B cell (primary cell): ENCODE measurements at regions not wholly inside any gene's neighbourhood (a gene's known extent, or its start where the extent isn't known, plus 50 kb on each side); places are given as distances from the start of the nearest gene placed in this dataset.

ENCODE experiments used
- ATAC-seq: fragments of 200-7000 bp; cut with Tn5 transposase; one replicate; pipeline ENCODE4 v1.10.0; 2021; ENCODE audit warnings: low read depth, mild to moderate bottlenecking, moderate number of reproducible peaks, moderate library complexity
- CTCF ChIA-PET: fragments of 350-600 bp; sonication (Branson Sonifier 250); formaldehyde crosslinking; loops from one replicate; lab custom pipeline; 2021; ENCODE audit warnings: antibody characterized with exemption, inconsistent platforms; lab: Charles Lee
- POLR2A ChIA-PET: fragments of 350-600 bp; sonication (Branson Sonifier 250); formaldehyde crosslinking; loops from one replicate; lab custom pipeline; 2021; ENCODE audit warnings: antibody characterized with exemption; lab: Charles Lee
- DNase-seq: peaks from one replicate; pipeline ENCODE4 v3.0.0; 2013
- H2AFZ ChIP-seq: 2 replicates; pipeline ENCODE4 v1.6.1; 2012; ENCODE audit warnings: mild to moderate bottlenecking, low read depth, low read length; ENCODE audit not compliant: insufficient read depth, poor library complexity, severe bottlenecking
- H3K27ac ChIP-seq, 2 donors: 1 replicate in 1 of 2; 2 replicates in 1 of 2; pipeline ENCODE4 v1.5.1; 2012 to 2013; ENCODE audit warnings: low read length in 2 of 2, mild to moderate bottlenecking in 2 of 2, moderate library complexity in 1 of 2
- H3K27me3 ChIP-seq, 4 experiments: fragments of 200-600 bp in 1 of 4; sonication (generic) in 1 of 4; replicated peaks in 1 of 4; 1 replicate in 2 of 4; 2 replicates in 2 of 4; pipeline versions ENCODE4 v1.6.1 to v1.7.0; 2013 to 2016; ENCODE audit warnings: low read length in 3 of 4, mild to moderate bottlenecking in 2 of 4, mixed read lengths in 1 of 4, moderate library complexity in 1 of 4; ENCODE audit not compliant: insufficient read depth in 4 of 4, control insufficient read depth in 3 of 4; ENCODE audit errors: control extremely low read depth in 1 of 4
- H3K36me3 ChIP-seq, 2 experiments: replicated peaks in 1 of 2; 1 replicate in 1 of 2; 2 replicates in 1 of 2; pipeline versions ENCODE4 v1.6.1 to v1.7.1; 2013; ENCODE audit warnings: low read length in 1 of 2; ENCODE audit not compliant: insufficient read depth in 2 of 2, control insufficient read depth in 1 of 2; ENCODE audit errors: control extremely low read depth in 1 of 2, extremely low read depth in 1 of 2
- H3K4me1 ChIP-seq, 2 donors: fragments of 200-600 bp in 1 of 2; sonication (generic) in 1 of 2; 1 replicate in 1 of 2; 2 replicates in 1 of 2; pipeline versions ENCODE4 v1.5.1 to v1.6.1; 2013 to 2017; ENCODE audit warnings: low read length in 2 of 2; ENCODE audit not compliant: control insufficient read depth in 2 of 2, insufficient read depth in 2 of 2
- H3K4me2 ChIP-seq: replicated peaks from 2 replicates; pipeline ENCODE3; 2012; ENCODE audit warnings: mild to moderate bottlenecking, low read depth, low read length; ENCODE audit not compliant: poor library complexity, severe bottlenecking
- H3K4me3 ChIP-seq, 5 experiments: fragments of 200-600 bp in 1 of 5; sonication (generic) in 1 of 5; 1 replicate in 3 of 5; 2 replicates in 2 of 5; pipeline versions ENCODE4 v1.5.1 to v1.7.0; 2011 to 2016; ENCODE audit warnings: low read length in 4 of 5, mild to moderate bottlenecking in 4 of 5, low read depth in 2 of 5, control low read depth in 1 of 5, moderate library complexity in 1 of 5; ENCODE audit not compliant: insufficient read depth in 1 of 5; ENCODE audit errors: control extremely low read depth in 1 of 5, extremely low read depth in 1 of 5
- H3K79me2 ChIP-seq: fragments of 200-600 bp; sonication (generic); one replicate; pipeline ENCODE4 v1.6.0; 2016; ENCODE audit warnings: low read length; ENCODE audit not compliant: control insufficient read depth, insufficient read depth
- H3K9ac ChIP-seq: fragments of 200-600 bp; sonication (generic); 2 replicates; pipeline ENCODE4 v1.6.1; 2017; ENCODE audit warnings: mild to moderate bottlenecking, low read length, moderate library complexity
- H3K9me3 ChIP-seq, 3 donors: one replicate each; pipeline versions ENCODE4 v1.6.1 to v1.7.1; 2013; ENCODE audit warnings: low read length in 2 of 3; ENCODE audit not compliant: control insufficient read depth in 2 of 3, insufficient read depth in 1 of 3; ENCODE audit errors: control extremely low read depth in 1 of 3
- H4K20me1 ChIP-seq: 2 replicates; pipeline ENCODE4 v1.6.0; 2012; ENCODE audit warnings: mild to moderate bottlenecking, low read length; ENCODE audit not compliant: insufficient read depth, control insufficient read depth, poor library complexity, severe bottlenecking
- H3K27ac Mint-ChIP-seq: one replicate; pipeline ENCODE4 v1.8.0; 2021; ENCODE audit warnings: mixed read lengths
- H3K27me3 Mint-ChIP-seq: one replicate; pipeline ENCODE4 v1.8.0; 2021; ENCODE audit warnings: mixed read lengths
- H3K4me1 Mint-ChIP-seq: one replicate; pipeline ENCODE4 v1.8.0; 2021; ENCODE audit warnings: mixed read lengths
- H3K4me3 Mint-ChIP-seq: one replicate; pipeline ENCODE4 v1.8.0; 2021; ENCODE audit warnings: mixed read lengths
- H3K9me3 Mint-ChIP-seq: one replicate; pipeline ENCODE4 v1.8.0; 2022; ENCODE audit warnings: mixed read lengths; ENCODE audit not compliant: insufficient read depth
- EZH2 ChIP-seq: IDR thresholded peaks from 2 replicates; pipeline ENCODE4 v1.6.1; 2012; ENCODE audit warnings: borderline replicate concordance, low read depth, mild to moderate bottlenecking, moderate library complexity, low read length; ENCODE audit not compliant: insufficient read depth, poor library complexity, severe bottlenecking
- WGBS: methylation state at CpG from one replicate; pipeline ENCODE4 v1.1.5; 2013; ENCODE audit warnings: missing lambda C conversion rate; ENCODE audit not compliant: insufficient coverage; 5-methylcytosine and 5-hydroxymethylcytosine counted together
- intact Hi-C: fragments of 100-400 bp; cut with micrococcal nuclease; formaldehyde crosslinking; loops from one replicate; pipeline ENCODE4 v1.10.0; 2022
- TF ChIP-seq, protein P1 (sequence below): fragments of 200-600 bp; IDR thresholded peaks from one replicate; pipeline ENCODE4 v1.8.0; 2022; ENCODE audit warnings: antibody characterized with exemption, mild to moderate bottlenecking

DNA sequence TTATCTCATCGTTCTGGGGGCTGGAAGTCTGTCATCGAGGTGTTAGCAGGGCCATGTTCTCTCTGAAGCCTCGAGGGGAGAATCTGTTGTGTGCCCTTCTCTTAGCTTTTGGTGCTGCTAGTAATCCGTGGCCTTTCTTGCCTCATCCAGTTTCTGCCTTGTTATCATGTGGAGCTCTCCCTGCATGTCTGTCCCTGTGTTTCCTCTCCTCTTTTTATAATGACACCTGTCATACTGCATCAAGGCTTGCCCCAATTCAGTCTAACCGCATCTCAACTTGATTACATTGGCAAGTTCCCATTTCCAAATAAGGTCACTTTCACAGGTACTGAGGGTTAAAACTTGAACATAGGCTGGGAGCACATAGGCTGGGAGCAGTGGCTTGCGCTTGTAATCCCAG lies 82.6 kb upstream of the CNIH3 start:
- H3K27ac ChIP-seq, result no peak overlapping the region
- peaks cover 0 to 3% (median 0%) of the 10 kb centered on the region in 4 experiments for H3K27me3 ChIP-seq
- H3K36me3 ChIP-seq, result no peaks in the 10 kb centered on the region
- H3K79me2 ChIP-seq, result no peaks in the 10 kb centered on the region
- no peak overlapping the region for H2AFZ ChIP-seq
- H3K4me2 ChIP-seq, result no peak overlapping the region
- Mint-ChIP-seq H3K27ac (no peak overlapping the region), H3K4me3 (no peak overlapping the region), H3K9me3 (no peaks in the 10 kb centered on the region), H3K27me3 (peaks cover 12% of the 10 kb centered on the region), H3K4me1 (no peaks in the 10 kb centered on the region)
- no peaks in the 10 kb centered on the region for H4K20me1 ChIP-seq
- ChIA-PET POLR2A (no interaction called here), CTCF (no interaction called here)
- no peak for TF ChIP-seq EZH2
- TF ChIP-seq, protein P1, sequence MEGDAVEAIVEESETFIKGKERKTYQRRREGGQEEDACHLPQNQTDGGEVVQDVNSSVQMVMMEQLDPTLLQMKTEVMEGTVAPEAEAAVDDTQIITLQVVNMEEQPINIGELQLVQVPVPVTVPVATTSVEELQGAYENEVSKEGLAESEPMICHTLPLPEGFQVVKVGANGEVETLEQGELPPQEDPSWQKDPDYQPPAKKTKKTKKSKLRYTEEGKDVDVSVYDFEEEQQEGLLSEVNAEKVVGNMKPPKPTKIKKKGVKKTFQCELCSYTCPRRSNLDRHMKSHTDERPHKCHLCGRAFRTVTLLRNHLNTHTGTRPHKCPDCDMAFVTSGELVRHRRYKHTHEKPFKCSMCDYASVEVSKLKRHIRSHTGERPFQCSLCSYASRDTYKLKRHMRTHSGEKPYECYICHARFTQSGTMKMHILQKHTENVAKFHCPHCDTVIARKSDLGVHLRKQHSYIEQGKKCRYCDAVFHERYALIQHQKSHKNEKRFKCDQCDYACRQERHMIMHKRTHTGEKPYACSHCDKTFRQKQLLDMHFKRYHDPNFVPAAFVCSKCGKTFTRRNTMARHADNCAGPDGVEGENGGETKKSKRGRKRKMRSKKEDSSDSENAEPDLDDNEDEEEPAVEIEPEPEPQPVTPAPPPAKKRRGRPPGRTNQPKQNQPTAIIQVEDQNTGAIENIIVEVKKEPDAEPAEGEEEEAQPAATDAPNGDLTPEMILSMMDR, result no peak
- WGBS, result 91% methylated on average over 5 of the region's 6 CpGs
- H3K9me3 ChIP-seq, result no peaks in the 10 kb centered on the region
- H3K4me1 ChIP-seq, result no peaks in the 10 kb centered on the region
- intact Hi-C loops, result no loop called here
- DNase-seq (no peak), ATAC-seq (no peak)
- no peak overlapping the region for H3K4me3 ChIP-seq
- H3K9ac ChIP-seq, result no peak overlapping the region

DNA sequence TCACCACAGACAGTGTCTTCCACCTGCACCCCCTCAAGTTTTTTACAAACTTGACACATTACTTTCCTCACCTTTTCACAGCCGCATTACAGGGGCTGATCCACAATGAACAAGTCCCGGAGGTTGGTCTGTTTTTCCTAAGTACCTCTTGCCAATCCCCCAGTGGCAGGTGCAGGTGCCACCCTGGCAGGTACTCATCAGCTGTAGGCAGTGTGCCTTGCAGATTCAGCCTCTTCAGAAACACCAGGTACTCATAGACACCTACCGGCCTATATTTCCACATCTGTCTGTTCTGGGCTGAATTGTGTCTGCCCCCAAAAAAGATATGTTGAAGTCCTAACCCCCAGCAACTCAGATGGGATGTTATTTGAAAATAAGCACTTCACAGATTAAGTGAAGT lies 81.4 kb upstream of the CNIH3 start:
- Histone ChIP-seq H3K4me3 (no peak overlapping the region), H3K4me2 (no peak overlapping the region), H3K9me3 (no peaks in the 10 kb centered on the region), H3K9ac (no peak overlapping the region), H4K20me1 (no peaks in the 10 kb centered on the region), H3K27ac (no peak overlapping the region), H3K79me2 (no peaks in the 10 kb centered on the region), H3K36me3 (no peaks in the 10 kb centered on the region), H3K27me3 (peaks cover 0 to 3% (median 0%) of the 10 kb centered on the region in 4 experiments), H3K4me1 (no peaks in the 10 kb centered on the region), H2AFZ (no peak overlapping the region)
- ChIA-PET CTCF (no interaction called here), POLR2A (no interaction called here)
- H3K9me3 Mint-ChIP-seq, result no peaks in the 10 kb centered on the region
- no peak overlapping the region for H3K27ac Mint-ChIP-seq
- 96% methylated on average over 2 of the region's 3 CpGs for WGBS
- peaks cover 23% of the 10 kb centered on the region for H3K27me3 Mint-ChIP-seq
- no peak for ATAC-seq
- intact Hi-C loops, result no loop called here
- no peaks in the 10 kb centered on the region for H3K4me1 Mint-ChIP-seq
- no peak overlapping the region for H3K4me3 Mint-ChIP-seq
- DNase-seq, result no peak
- TF ChIP-seq, protein P1, result no peak
- no peak for TF ChIP-seq EZH2
